GM18907 (cell line): ENCODE measurements at regions not wholly inside any gene's neighbourhood (a gene's known extent, or its start where the extent isn't known, plus 50 kb on each side); places are given as distances from the start of the nearest gene placed in this dataset.

Source experiments
- ATAC-seq: cut with Tn5 transposase; IDR thresholded peaks from one replicate; pipeline ENCODE4 v1.9.1; 2021; ENCODE audit warnings: mild to moderate bottlenecking, moderate library complexity; ENCODE audit not compliant: unreplicated experiment

DNA sequence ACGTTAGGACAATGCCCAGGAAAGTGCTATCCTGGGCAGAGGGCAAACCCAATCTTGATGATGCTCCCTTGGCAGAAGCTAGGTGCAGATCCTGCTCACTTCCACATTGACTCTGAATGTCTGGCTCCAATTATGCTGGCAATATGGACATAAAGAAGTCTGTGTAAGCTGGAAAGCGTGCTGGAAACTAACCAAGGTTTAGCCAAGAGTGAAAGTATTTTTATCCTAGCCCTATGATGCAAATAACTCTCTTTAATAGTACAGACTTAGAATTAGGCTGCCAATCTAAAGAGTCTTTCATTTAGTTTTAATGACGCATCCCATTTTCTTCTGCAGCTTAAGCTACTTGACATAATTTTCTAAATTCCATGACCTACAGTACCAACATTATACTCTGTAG, 571.8 kb downstream of the TUSC7 start:
- ATAC-seq: no peak

DNA sequence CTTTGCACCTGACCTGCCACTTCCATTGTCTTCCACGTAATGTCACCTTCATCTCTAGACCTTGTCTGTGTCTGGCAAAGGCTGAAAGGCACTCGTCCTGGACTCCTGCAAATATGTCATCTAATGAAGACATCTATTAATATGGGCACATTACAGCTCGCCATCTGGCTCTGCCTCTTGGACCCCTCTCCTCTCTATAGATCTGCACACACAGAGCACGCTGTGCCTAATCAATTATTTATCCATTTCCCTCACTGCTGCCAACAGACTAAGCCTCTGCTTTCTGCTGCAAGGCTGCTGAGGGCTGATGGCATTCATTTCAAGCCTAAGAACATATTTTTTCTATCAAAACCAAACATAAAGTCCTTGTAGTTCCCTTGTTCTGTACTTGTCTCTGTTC, 573.0 kb downstream of the TUSC7 start:
- ATAC-seq: no peak

DNA sequence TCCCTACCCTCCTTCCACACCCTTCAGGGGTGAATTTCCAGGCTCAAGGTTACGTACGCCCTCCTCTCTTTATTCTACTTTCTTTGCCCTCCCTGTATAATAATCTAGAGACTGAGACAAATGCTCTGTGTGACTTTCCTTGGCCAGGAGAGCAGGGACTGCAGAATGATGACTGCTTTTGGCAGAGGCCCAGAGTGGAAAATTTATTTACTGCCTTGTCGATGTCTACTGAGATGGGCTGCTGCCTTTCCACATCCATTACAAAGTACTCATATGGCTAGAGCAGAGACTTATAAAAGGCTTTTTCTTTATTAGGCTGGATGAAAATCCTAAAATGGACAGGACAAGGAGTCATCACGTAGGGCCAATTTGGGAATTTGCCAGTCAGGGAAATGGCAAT, 576.2 kb downstream of the TUSC7 start:
- ATAC-seq: no peak

DNA sequence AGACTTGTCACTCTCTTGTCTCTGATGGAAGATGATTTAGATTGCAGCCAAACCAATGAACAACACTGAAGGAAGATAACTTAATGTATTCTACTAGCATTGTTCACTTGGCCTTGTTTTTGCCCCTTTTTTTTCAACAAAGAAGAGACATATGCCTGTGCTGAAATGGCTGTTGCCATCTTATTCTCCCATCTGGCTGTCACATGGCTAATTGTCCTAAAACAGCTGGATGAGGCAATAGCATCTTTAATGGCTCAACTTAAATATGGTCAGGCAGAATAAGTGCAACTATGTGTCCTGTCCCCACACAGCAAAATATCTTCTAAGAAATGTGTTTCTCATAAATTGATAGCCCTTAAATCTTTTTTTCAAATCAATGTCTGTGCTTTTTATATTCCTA, 576.9 kb downstream of the TUSC7 start:
- ATAC-seq: no peak

DNA sequence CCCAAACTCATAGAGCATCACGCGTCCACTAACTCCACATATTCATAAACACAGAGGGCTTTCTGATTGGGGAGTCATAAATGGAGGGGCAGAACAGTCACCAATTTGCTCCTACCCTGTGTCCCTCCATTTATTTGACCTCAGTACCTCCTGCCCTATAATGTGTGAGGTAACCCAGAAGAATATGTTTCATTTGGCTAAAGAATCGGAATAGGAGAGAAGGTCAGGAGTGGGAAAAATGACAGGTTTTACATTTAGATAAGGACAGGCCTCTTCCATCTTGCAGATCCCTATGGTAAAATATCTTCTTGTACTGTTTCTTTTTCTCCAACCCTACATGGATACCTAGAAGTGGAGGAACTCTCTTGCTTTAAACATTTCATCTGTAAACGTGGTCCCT, 578.0 kb downstream of the TUSC7 start:
- ATAC-seq: no peak

DNA sequence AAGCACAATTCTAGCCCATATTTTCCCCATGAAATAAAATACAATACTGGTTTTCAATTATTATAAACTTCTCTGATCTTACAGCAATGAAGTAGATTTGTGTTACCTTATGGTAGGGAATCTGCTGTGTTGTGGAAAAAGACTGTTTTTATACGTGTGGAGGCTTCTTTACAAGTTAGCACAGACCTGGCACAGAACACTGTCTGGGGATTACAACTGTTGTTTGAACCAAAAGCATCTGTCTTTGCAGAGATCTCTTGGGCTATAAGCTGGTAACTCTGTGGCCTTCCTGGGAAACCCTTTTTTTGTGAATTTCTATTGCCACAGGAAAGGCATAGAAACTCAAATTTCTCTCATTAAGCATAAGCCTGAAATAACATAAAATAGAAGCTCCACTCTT, 581.9 kb downstream of the TUSC7 start:
- no peak for ATAC-seq

DNA sequence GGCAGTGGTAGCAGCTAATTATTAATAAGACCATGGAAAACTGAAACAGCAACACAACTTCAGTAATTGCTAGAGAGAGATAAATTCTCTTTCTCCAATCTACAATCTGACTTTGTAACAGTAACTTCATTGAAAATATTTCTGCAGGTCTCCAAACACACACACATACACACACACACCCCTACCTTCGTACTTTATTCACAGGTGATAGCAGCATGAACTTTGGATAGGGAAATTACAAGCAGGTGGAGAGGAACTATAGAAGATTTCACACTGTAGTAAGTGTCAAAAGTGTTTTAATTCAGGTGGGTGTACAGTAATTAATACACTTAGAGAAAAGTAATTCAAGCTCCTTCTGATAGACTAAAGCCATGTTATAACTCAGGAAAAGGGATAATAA, 587.5 kb downstream of the TUSC7 start:
- ATAC-seq: no peak

DNA sequence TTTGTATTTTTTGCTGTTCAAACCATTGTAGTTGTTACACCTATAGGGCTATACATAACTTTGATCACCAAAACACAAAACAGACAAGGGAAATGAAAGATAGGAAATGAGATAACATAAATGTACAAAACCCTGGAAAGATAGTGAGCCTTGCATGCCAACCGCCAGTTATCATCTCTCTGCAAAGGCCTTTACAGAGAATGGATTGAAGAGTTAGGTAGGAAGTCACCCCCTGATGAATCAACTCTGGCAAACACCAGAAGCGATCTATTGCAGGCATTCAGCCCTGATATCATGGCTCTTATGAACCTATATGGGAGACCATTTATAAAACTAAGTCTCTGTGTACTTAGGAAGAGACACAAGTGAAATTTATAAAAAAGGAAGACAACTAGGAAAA, 588.0 kb downstream of the TUSC7 start:
- no peak for ATAC-seq

DNA sequence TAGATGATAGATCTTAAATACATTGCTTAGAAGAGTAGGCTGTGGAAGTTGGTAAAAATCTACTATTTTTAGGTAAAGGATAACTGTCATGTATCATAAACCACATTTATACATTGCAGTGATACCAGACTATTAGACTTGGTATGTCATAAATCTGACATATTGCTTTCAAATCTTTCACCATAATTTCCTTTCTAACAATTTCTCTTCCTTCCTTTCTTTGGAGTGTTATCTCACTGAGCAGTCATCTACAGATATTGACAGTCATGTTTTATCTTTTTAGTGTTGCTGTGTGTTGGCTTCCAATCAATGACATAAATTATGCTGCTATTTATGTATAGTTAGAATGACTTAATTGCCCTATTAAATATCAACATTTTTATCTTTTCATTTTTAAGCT, 588.7 kb downstream of the TUSC7 start:
- ATAC-seq: no peak

DNA sequence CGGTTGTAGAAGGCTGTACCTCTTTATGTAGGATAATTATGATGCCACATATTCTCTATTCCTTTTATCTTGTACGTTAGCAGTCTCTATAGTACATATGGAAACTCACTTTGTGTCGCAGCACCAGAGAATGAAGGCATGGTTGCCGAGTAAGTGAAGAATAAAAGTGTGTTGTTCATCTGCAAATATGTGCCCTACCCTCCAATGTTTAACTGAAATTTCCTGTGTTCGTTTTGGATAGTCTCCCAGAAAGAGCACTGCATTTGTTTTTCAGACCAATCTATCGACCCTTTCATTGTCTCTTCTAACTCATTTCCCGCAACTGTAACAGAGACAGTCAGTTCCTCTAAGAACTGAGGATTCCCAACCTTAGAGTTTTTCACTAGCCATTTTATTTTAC, 592.8 kb downstream of the TUSC7 start:
- no peak for ATAC-seq

DNA sequence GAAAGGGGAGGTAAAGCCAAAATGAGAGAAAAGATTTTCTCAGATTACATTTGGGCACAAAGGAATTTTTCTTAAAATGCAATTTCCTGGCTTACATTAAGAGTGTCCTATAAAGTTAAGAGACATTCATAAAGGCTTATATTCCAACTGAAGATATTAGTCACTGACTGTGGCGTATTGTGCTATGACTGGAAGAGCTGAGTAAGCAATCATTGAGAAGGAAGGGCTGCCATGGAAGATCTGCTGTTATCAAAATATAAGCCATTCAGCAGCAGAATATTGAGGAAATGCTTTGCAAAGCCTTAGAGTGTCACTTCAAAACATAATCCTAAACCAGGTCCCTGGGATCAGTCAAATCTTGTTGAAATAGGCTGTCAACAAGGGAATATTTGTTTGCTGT, 593.9 kb downstream of the TUSC7 start:
- ATAC-seq: no peak

DNA sequence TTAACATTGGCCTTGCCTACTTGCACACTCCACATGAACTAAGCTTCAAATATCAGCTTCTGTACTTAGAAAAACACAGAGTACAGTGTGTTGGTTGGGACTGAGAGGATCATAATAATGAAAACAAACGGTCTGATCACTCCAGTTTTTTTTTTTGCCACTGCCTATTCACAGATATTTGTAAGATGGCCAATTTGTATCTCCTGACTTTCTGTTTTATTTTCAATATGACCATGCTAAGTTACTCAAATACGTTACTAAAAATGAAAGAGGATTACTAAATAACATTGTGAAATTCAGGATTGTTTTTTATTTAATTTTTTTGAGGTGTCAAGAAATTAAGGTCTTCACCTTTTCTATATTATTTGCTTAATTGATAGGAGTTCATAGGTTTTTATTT, 595.1 kb downstream of the TUSC7 start:
- peak; percentile 47 for ATAC-seq

DNA sequence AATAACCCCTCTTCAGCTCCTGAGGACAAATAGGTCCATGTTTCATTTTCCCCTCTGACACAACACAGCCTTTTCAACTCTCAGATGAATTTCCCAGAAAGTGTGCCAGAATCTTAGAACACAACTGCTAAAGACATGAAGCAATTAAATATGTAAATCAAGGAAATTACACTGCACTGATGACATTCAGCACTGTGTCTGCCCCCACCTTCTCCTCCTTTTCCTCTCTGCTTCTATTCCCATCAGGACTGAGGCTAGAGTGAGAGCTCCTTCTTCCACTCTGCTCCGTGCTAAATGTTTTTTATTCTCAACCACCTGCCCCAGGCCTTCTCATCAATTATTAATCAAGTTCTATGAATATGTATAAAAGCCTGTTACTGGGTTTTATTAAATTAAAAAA, 596.1 kb downstream of the TUSC7 start:
- no peak for ATAC-seq

DNA sequence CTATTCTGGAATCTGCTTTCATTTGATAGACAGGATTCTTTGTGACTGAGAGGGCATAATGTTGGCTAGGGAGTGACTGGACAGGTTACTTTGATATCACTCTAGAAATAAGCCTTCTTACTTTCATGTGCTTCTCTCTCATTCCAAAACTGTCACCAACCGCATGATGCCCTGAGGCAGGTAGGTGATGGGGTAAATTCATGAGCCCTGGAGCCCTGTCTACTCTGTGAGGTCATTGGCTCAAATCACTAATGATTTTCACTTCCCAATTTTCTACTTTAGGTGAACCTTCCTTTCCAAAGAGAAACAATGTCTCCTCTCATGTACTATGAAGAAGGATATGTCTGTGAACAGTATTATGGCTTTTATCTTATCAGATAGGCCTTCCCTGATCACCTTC, 596.7 kb downstream of the TUSC7 start:
- ATAC-seq: peak; percentile 75

DNA sequence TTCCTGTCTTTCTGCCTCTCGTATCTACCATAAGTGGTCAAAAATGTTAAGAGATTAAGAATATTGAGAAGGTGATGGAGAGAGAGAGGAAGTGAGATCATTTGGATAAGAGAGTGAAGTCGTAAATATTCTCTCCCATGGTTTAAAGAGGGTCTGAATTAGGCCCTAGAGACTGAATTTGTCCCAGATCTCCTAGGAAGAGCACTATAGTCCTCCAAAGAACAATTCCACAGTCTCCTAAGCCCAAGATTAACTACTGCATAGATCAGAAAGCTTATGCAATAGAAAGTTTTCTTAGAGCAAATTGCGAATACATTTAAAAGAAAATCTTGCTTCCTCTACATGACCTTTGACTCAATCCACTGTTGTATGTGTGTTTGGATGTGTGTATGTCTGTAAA, 598.8 kb downstream of the TUSC7 start:
- ATAC-seq: no peak

DNA sequence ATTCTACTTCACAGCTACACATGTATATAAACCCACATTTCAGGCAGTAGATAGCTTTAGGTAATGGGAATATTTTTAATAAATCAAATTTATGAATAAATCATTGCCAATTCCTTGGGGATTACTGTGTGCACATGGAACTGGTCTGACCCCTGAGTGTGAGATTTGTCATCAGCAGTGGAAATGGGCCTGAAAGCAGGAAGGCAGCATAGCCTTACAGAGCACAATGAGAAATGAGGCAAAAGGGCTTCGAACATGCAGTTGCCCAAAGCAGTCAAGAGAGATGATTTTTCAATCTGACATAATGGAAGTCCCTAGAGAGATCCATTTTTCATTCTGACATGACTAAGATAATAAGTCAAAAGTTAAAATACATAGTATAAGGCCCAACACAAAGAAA, 599.2 kb downstream of the TUSC7 start:
- no peak for ATAC-seq

DNA sequence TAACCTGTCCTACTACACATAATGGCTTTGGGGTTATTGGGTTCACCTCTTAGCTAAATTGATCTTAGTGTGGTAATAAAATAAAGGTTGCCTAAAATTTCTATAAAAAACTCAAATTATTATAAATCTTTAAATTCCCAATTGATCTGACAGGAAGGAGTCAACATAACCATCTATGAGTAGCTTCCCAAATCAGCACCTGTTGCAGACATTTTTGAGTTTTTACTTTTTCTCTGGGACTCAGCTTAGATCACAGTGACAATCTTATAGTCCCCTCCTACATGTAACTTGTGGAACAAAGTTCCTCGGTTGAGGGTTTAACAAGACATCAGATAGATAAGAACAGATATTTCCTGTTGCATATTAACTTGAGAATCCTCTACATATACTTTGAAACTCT, 601.0 kb downstream of the TUSC7 start:
- ATAC-seq: no peak

DNA sequence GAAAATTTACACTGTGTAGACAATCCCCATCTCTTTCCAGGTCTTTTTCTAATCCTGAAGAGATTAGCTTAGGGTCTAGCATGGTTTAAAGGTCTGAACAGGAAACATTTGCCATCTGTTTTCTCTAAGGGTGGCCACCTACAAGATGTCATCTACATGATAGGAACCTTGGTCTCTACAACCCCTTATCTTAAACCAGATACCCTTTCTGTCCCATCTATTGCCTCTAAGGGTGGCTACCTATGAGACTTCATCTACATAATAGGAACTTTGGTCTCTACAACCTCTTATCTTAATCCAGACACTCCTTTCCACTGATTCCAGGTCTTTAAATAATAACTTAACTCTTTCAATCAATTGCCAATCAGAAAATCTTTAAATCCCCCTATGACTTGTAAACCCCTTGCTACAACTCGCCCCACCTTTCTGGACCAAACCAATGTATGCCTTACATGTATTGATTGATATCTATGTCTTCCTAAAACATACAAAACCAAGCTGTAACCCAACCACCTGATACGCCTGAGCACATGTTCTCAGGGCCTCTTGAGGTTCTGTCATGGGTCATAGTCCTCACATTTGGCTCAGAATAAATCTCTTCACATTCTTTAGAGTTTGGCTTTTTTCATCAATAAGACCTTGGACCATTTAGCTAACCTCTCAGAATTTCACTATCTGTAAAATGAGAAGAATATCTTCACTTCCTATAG, 605.0 kb downstream of the TUSC7 start:
- no peak for ATAC-seq

DNA sequence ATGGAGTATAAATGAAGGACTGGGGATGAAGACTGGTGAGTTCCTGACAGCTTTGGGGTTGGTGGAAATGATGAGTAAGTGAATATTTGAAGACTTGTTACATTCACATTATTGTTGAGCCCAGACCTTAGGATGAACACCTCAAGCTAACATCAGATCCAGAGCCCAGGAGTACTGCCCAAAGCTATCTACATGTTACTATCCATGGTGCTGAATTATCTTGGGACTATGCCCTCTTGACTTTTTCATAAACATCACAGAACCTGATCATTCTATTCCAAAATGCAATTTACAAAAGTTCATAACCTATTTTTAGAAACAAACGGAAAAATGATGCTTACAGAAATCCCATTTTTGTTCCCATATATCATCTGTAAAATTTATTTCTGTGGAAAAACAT, 613.3 kb downstream of the TUSC7 start:
- ATAC-seq: no peak

DNA sequence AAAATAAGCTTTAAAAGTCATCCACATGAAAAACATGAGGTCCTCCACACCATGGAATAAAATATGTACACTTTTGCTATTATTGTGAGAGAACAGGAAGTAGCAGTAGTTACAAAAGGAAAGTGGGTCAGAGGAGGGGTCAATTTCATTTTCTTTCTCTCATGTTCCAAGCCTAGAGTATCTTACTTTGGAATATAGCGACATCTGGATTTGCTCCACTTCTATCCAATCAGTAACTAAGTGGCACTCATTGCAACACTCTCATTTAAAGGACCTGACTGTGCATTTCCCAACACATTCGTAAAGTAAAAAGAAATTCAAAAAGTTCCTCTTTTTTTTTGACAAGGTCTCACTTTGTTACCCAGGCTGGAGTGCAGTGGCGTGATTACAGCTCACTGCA, 637.3 kb downstream of the TUSC7 start:
- no peak for ATAC-seq

DNA sequence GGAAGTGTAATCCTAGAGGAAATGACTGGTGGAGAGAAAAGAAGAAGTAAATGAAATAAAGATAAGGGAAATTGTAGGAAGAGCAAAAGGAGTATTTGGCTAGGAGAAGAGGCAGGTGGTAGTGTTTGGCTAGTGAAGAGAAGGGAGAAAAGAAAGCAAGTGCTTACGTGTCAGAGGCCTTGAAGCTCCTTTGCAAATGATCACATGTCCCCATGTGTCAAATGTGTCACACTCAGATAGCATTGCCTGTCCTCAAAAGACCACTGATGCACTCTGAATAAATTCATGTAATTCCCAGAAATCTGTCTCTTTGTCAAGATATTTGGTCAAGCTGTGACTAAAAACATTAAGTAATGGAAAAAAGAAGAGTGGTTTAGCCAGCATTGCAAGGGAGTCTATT, 639.3 kb downstream of the TUSC7 start:
- no peak for ATAC-seq

DNA sequence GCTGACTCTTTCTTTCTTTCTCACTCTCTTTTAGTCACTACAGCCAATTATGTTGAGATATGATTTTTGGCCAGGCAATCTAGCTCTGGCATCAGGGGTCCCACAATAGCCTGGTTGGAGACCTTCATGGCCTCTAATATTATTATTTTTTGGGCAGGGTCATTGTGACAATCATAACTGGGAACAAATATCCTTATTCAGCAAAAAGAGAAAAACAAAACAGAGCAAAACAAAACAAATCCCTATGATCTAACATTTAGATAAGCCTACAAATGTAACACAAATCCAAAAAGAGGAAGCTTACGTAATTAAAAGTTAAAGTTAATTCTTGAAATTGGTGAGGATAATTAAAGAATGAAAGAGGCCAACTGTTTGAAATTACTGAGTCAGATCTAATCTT, 640.0 kb downstream of the TUSC7 start:
- no peak for ATAC-seq

DNA sequence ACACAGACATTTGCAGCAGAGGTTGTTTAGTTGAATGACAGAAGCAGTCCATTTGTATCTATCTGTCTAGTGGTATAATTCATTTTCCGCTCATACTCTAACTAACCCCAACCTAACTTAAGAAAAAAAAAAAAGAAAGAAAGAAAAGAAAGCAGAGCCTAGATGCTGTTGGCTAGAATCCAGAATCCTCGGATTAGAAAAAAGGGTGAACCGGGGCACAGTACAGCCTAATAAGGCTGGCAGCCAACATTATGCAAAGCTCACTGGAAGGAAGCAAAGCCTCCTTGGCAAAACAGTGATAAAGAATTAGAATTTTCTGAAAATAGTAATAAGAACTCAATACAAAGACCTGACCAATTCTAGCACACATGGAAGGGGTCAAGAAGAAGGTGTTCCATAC, 640.8 kb downstream of the TUSC7 start:
- no peak for ATAC-seq

DNA sequence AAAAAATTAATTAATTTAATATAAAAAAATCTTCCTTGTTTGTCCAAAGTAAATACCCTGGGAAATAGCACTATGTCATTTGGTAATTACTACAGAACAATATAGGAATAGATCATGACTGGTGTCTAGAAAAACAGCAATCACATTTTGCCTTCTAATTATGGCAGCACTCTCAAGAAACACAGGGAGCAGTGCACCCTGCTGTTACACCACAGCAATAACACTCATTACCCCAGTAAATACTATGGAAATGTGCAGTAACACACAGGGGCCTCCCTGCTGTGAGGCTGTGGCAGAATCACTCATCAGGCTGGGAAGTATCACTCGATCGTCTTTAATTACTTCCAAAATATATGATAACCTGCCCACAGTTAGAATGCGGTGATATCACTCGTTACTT, 646.0 kb downstream of the TUSC7 start:
- ATAC-seq: no peak
